OCI-LY3 (cell line): ENCODE measurements at regions not wholly inside any gene's neighbourhood (a gene's known extent, or its start where the extent isn't known, plus 50 kb on each side); places are given as distances from the start of the nearest gene placed in this dataset.

Experiments used
- EZH2phosphoT487 ChIP-seq: fragments of 200-600 bp; shearing (Covaris generic); IDR thresholded peaks from 2 replicates; pipeline ENCODE4 v1.6.1; 2018; ENCODE audit warnings: antibody characterized with exemption, mixed run types, low read depth
- TF ChIP-seq, protein P1 (sequence below): fragments of 200-600, 300-600 bp; sonication (generic); IDR thresholded peaks from 2 replicates; pipeline ENCODE4 v1.5.1; 2014; ENCODE audit warnings: antibody characterized with exemption, low read length, low read depth

GRCh38 chr11:109981031-109981636 is 112.1 kb upstream of the ZC3H12C start:
- TF ChIP-seq, protein P1, sequence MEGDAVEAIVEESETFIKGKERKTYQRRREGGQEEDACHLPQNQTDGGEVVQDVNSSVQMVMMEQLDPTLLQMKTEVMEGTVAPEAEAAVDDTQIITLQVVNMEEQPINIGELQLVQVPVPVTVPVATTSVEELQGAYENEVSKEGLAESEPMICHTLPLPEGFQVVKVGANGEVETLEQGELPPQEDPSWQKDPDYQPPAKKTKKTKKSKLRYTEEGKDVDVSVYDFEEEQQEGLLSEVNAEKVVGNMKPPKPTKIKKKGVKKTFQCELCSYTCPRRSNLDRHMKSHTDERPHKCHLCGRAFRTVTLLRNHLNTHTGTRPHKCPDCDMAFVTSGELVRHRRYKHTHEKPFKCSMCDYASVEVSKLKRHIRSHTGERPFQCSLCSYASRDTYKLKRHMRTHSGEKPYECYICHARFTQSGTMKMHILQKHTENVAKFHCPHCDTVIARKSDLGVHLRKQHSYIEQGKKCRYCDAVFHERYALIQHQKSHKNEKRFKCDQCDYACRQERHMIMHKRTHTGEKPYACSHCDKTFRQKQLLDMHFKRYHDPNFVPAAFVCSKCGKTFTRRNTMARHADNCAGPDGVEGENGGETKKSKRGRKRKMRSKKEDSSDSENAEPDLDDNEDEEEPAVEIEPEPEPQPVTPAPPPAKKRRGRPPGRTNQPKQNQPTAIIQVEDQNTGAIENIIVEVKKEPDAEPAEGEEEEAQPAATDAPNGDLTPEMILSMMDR, result no peak
- no peak for TF ChIP-seq EZH2phosphoT487
